OCI-LY1 (cell line): ENCODE measurements at regions not wholly inside any gene's neighbourhood (a gene's known extent, or its start where the extent isn't known, plus 50 kb on each side); places are given as distances from the start of the nearest gene placed in this dataset.

Experiments
- H2AFZ ChIP-seq: fragments of 200-600 bp; sonication (generic), shearing (Covaris generic); 2 replicates; pipeline ENCODE4 v1.6.0; 2014; ENCODE audit warnings: antibody characterized with exemption, mild to moderate bottlenecking, low read length
- H3F3A ChIP-seq: fragments of 200-600 bp; sonication (generic), shearing (Covaris generic); 2 replicates; pipeline ENCODE4 v1.6.0; 2014; ENCODE audit warnings: mild to moderate bottlenecking, antibody characterized with exemption, low read length, moderate library complexity; ENCODE audit not compliant: insufficient read depth
- H3K27ac ChIP-seq: fragments of 200-600 bp; sonication (generic); 2 replicates; pipeline ENCODE4 v1.5.1; 2014; ENCODE audit warnings: low read length, mixed run types, mild to moderate bottlenecking, low read depth; ENCODE audit not compliant: poor library complexity, severe bottlenecking
- H3K27me3 ChIP-seq: fragments of 200-600 bp; sonication (generic); 2 replicates; pipeline ENCODE4 v1.6.0; 2014; ENCODE audit warnings: antibody characterized with exemption, mild to moderate bottlenecking, low read length, moderate library complexity; ENCODE audit not compliant: insufficient read depth
- H3K36me3 ChIP-seq: fragments of 200-600 bp; sonication (generic); 2 replicates; pipeline ENCODE4 v1.6.1; 2014; ENCODE audit warnings: mild to moderate bottlenecking, antibody characterized with exemption, low read length, moderate library complexity, mixed read lengths; ENCODE audit not compliant: insufficient read depth
- H3K4me1 ChIP-seq: fragments of 200-600 bp; sonication (generic); 2 replicates; pipeline ENCODE4 v1.5.1; 2014; ENCODE audit warnings: mild to moderate bottlenecking, low read length, moderate library complexity; ENCODE audit not compliant: insufficient read depth, severe bottlenecking
- H3K4me2 ChIP-seq: fragments of 200-600 bp; sonication (generic), shearing (Covaris generic); 2 replicates; pipeline ENCODE4 v1.6.1; 2014; ENCODE audit warnings: low read length
- H3K4me3 ChIP-seq: fragments of 200-600 bp; sonication (generic); 2 replicates; pipeline ENCODE4 v1.5.1; 2014; ENCODE audit warnings: low read length, low read depth, mild to moderate bottlenecking, mixed read lengths; ENCODE audit not compliant: poor library complexity, severe bottlenecking
- H3K79me2 ChIP-seq: fragments of 200-600 bp; shearing (Covaris generic); 2 replicates; pipeline ENCODE4 v1.6.1; 2016; ENCODE audit warnings: mixed run types, low read length, mixed read lengths; ENCODE audit not compliant: insufficient read depth
- H3K9ac ChIP-seq: fragments of 200-600 bp; sonication (generic), shearing (Covaris generic); 2 replicates; pipeline ENCODE4 v1.6.1; 2014; ENCODE audit warnings: mild to moderate bottlenecking, low read length, mixed read lengths
- H3K9me2 ChIP-seq: fragments of 200-600 bp; sonication (generic), shearing (Covaris generic); 2 replicates; pipeline ENCODE4 v1.6.1; 2014; ENCODE audit warnings: low read depth, mild to moderate bottlenecking, low read length, mixed read lengths
- H3K9me3 ChIP-seq: fragments of 200-600 bp; shearing (Covaris generic); 2 replicates; pipeline ENCODE4 v1.6.1; 2014; ENCODE audit warnings: low read length, mixed read lengths
- H4K20me1 ChIP-seq: fragments of 200-600 bp; sonication (generic), shearing (Covaris generic); 2 replicates; pipeline ENCODE4 v1.6.0; 2016; ENCODE audit warnings: mild to moderate bottlenecking, low read length; ENCODE audit not compliant: insufficient read depth
- EZH2 ChIP-seq: fragments of 200-600 bp; sonication (generic), shearing (Covaris generic); IDR thresholded peaks from 2 replicates; pipeline ENCODE4 v1.8.0; 2017; ENCODE audit warnings: borderline replicate concordance, mixed run types, mild to moderate bottlenecking, antibody characterized with exemption, low read length, moderate library complexity, mixed read lengths
- TF ChIP-seq, protein P1 (sequence below): fragments of 200-600 bp; sonication (generic), shearing (Covaris generic); IDR thresholded peaks from 2 replicates; pipeline ENCODE4 v1.5.1; 2017; ENCODE audit warnings: mild to moderate bottlenecking, antibody characterized with exemption, low read length, moderate library complexity, mixed read lengths

DNA sequence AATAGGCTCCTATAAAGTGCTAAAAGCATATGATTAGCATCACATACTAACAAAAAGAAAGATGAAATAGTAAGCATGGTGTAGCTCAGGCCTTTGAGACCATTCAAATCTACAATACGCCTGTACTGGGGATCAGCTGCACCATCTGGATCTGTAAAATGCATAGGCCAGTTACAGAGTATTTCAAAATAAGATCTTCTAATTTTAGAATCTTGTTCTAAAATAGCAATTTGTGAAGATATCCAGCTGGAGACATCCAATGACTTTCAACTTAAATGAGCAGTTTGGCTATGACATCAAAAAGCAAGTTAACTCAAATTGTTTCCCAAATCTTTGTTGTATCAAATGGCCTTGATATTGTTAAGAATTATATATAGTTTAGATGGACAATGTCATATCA lies 386.3 kb downstream of the MRPS30 start:
- TF ChIP-seq, protein P1, sequence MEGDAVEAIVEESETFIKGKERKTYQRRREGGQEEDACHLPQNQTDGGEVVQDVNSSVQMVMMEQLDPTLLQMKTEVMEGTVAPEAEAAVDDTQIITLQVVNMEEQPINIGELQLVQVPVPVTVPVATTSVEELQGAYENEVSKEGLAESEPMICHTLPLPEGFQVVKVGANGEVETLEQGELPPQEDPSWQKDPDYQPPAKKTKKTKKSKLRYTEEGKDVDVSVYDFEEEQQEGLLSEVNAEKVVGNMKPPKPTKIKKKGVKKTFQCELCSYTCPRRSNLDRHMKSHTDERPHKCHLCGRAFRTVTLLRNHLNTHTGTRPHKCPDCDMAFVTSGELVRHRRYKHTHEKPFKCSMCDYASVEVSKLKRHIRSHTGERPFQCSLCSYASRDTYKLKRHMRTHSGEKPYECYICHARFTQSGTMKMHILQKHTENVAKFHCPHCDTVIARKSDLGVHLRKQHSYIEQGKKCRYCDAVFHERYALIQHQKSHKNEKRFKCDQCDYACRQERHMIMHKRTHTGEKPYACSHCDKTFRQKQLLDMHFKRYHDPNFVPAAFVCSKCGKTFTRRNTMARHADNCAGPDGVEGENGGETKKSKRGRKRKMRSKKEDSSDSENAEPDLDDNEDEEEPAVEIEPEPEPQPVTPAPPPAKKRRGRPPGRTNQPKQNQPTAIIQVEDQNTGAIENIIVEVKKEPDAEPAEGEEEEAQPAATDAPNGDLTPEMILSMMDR: no peak
- TF ChIP-seq EZH2: no peak
- no peak overlapping the region for H3K4me2 ChIP-seq
- H3K9me2 ChIP-seq: no peaks in the 10 kb centered on the region
- H3K27me3 ChIP-seq: no peaks in the 10 kb centered on the region
- H3K4me1 ChIP-seq: no peaks in the 10 kb centered on the region
- H3K4me3 ChIP-seq: no peak overlapping the region
- no peaks in the 10 kb centered on the region for H4K20me1 ChIP-seq
- H2AFZ ChIP-seq: no peak overlapping the region
- H3K79me2 ChIP-seq: no peaks in the 10 kb centered on the region
- no peaks in the 10 kb centered on the region for H3K9me3 ChIP-seq
- H3K27ac ChIP-seq: no peak overlapping the region
- H3K9ac ChIP-seq: no peak overlapping the region
- H3F3A ChIP-seq: no peaks in the 10 kb centered on the region
- no peaks in the 10 kb centered on the region for H3K36me3 ChIP-seq
